Germinal center (tissue), 1 donor: ENCODE measurements at regions not wholly inside any gene's neighbourhood (a gene's known extent, or its start where the extent isn't known, plus 50 kb on each side); places are given as distances from the start of the nearest gene placed in this dataset.
"Not testable (repeated sequence)": the region's sequence is repeated elsewhere in the genome, so short reads cannot be mapped to it uniquely, and the experiment has no call there.

Source experiments
- DNase-seq: peaks from one replicate; pipeline ENCODE4 v3.0.0; 2012; ENCODE audit warnings: mixed read lengths, low spot score

DNA sequence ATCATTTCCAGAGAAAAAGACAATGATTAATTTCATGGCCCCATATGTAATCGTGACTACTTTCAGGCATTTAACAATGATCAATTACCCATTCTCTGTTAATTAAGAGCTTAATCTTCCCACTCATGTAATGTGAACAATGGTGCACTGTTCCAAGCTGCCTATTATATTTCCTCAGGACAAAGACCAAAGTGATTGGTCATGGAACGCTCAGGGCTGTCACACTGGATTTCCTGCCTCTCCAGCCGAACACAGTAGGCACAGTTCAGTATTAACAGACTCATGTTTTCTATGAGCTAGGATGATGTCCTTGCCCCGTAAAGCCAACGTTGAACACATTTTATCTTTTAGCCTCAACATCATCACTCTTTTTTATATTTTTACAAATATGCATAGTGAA lies 142.7 kb upstream of the FZD8 start:
- no peak for DNase-seq

DNA sequence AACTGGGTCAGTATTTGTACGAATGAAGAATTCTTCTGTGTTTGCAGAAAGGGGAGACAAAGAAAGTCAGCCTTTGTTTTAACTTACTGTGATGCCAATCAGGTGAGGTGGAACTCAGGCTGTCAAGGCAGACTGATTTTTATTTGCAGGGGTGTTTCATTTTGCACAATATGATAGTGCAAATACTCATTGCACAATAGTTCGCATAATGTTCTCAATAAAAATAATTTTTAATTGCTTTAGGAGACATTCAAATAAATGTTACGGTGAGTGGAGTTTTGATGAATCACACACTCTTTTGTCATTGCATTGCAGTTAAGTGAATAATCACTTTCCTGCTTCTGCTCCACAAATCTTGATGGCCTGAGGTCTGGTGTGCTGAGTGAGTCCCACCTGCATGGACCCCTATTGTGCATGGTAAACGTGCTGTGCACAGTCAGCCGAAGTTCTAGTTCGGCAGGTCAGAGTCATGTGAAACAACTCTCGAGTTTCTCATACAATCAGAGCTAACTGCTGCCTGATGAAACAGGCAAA lies 141.3 kb upstream of the FZD8 start:
- no peak for DNase-seq

DNA sequence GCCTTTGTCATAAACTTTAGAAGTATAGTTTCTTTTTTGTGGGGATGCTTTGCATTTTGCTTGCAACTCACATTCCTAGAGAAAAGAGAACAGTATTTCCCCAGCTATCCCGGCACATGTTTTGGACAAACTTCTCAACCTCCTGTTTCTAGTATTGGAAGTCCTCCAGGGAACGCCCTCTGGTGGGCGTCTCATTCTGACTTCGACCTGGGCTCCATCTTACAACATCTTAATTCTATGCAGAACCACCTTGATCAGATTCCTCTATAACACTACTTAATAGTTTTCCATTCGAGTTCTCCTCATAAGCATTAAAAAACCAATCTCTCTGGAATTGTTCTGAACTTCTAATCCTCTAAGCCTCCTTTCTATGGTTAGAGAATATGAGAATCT lies 139.5 kb upstream of the FZD8 start:
- no peak for DNase-seq

DNA sequence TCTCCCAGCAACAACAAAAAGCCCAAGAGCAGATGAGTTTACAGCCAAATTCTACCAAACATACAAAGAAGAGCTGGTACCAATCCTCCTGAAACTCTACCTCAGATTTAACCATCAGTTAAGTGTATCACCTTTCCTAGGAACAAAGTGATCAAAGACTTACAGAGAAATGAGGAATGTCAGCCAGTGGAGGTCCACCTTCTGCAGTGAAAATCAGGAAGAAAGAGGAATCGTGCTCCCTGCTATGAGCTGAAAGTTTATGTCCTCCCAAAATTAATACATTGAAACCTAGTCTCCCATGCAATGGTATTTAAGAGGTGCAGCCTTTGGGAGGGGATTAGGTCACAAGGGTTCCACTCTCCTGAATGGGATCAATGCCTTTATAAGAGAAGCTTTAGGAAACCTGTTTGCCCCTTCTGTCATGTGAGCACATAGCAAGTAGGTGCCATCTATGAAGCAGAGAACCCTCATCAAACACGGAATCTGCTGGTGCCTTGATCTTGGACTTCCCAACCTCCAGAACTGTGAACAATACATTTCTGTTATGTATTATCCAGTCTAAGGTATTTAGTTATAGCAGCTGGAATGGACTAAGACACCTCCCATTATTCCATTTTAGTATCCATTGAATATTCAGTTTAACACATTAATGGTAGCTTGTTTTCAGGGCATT lies 139.0 kb upstream of the FZD8 start:
- no peak for DNase-seq

DNA sequence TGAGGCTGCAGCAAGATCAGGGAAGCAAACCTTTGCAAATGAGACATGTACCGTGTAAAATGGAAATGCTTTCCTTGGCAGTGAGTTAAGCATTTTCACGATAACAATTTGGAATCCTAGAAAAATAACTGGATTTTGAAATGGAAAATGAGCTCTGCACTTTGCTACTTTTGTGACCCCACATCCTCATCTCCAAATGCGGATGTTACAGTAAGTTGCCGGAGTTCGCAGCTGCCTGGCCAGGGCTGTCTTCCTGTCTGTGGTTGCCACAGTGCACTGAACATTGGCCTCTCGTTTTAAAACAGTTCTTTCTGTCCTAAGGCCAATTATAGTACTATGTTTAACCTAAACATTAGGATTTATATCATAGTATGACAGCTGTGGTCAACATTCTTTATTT lies 136.2 kb upstream of the FZD8 start:
- DNase-seq = no peak

DNA sequence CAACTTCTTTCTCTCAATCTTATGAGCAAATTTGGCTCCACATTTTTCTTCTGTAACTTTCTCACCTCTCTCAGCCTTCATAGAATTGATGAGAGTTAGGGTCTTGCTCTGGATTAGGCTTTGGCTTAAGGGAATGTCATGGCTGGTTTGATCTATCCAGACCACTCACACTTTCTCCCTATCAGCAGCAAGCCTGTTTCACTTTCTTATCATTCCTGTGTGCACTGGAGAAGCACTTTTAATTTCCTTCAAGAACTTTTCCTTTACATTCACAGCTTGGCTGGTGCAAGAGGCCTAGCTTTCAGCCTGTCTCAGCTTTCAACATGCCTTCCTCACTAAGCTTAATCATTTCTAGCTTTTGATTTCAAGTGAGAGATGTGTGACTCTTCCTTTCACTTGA lies 134.5 kb upstream of the FZD8 start:
- not testable (repeated sequence) for DNase-seq

DNA sequence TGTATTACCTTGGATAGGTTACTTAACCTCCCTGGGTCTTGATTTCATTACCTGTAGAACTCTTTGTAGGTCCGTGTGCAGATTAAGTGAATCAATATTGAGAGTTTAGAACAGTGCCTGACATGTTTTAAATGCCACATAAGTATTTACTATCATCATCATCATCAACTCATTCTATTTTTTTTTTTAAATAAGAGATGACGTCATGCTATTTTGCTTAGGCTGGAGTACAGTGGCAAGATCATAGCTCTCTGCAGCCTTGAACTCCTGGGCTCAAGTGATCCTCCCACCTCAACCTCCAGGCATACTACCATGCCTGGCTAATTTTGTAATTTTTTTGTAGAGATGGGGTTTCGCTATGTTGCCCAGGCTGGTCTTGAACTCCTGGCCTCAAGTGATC lies 132.0 kb upstream of the FZD8 start:
- no peak for DNase-seq

DNA sequence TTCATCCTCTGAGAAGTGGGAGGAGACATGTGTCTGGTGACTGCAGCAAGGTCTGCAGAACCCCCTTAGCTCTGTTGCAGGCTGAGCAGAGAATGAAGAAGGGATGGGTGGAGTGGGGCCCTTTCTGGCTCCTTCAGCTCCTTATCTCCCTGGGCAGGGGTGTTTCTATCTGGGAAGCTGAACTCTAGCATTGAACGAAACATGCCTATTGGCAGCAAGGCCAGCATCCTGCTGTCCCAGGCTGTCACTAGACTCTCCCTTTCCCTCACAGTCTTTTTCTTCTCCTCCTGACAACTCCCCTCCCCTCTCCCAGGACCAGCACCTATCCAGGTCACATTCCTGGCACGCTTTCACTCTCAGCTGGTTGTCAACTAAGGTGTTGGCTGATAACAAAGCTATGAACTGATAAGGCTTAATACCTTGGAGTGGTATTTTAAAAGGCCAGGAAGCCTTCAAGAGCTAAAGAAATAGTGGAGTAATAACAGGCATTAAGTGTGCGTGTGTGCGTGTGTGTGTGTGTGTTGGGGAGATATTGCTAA lies 128.8 kb upstream of the FZD8 start:
- DNase-seq = no peak

DNA sequence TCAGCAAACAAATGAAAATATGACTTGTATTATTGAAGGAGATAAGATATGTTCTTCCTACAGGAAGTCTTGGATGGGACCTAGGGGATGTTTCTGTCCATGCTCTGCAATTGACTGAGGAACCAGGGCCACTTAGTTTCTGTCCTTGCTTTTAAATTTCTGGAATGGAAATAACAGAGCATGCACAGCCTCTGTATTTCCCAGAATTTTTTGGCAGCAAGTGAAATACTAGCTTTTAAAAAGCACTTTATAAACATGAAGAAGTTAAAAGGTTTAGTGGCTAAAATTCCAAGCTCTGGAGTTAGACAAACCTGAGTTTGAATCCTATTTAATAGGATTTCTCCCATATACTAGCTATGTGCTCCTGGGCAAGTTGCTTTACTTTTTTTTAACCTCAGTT lies 127.7 kb upstream of the FZD8 start:
- DNase-seq = no peak

DNA sequence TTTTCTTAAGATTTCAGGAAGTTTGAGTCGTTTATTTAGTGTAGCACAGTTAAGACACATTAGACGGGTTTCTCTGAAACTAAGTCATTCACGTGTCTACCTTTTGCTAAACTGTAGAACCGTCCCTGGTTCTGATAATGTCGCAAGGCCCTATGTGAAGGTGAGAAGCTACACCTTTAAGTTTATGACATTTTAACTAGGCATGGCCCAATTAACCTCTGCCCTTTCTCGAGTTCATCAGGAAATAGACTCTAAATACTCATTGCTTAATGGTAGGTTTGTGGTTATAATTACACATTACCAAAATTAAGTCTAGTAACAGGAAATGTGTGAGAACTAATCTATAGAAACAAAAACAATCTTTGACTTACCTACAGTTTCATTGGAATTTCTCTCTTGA lies 126.6 kb upstream of the FZD8 start:
- no peak for DNase-seq

DNA sequence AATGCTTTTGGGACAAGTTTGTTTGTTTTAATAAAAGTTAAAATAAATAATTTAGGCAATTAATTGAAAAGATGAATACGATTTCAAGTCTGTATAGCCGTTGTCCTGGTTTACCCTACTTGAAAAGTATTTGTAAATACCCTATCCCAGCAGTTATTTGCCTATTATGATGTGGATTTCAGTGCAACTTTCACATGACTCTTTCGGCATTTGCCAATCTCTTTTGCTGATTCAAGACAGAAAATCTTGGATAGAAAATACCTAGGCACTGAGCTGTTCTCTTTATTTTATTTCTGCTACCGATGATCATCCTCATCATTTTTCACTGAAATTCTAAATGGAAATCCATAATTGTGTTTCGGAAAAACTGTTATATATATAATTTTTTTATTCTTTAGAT lies 125.9 kb upstream of the FZD8 start:
- DNase-seq = no peak

DNA sequence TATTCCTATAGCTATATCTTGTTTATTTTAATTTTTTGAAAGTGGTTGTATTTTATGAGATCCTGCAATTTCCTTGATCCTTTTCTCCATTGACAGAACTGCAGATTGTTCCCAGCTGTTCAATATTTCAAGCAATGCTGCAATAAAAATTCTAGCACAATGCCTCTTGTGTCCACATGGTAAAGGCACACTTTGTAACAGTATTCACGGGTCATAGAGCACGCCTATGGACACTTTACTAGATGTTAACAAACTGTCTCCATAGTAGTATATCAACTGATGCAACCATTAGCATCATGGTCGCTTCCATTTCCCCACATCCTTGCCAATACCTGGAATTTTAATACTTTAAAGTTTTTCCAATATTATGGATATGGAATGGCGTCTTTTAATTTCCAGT lies 123.9 kb upstream of the FZD8 start:
- DNase-seq = no peak

DNA sequence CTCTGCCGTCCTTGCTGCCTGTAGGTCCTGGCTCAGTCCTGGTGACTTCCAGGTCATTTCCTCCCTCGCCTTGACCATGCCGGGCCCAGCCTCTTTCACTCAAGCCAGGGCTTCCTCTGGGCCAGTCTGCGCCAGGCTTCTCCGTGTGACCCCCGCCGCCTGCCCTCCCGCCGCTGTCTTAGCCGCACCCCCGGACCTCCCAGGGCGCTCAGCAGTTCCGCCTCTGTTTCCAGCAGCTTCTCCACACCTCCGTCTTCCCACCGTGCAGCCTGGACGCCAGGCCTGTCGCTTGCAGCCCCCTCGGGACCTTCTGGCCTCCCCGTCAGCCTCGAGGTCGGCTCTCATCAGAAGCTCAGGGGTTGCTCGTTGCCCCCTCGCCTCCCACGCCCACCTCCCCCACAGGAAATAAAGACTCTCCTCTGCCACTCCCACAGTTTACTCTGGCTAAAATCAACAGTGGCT lies 123.0 kb upstream of the FZD8 start:
- no peak for DNase-seq

DNA sequence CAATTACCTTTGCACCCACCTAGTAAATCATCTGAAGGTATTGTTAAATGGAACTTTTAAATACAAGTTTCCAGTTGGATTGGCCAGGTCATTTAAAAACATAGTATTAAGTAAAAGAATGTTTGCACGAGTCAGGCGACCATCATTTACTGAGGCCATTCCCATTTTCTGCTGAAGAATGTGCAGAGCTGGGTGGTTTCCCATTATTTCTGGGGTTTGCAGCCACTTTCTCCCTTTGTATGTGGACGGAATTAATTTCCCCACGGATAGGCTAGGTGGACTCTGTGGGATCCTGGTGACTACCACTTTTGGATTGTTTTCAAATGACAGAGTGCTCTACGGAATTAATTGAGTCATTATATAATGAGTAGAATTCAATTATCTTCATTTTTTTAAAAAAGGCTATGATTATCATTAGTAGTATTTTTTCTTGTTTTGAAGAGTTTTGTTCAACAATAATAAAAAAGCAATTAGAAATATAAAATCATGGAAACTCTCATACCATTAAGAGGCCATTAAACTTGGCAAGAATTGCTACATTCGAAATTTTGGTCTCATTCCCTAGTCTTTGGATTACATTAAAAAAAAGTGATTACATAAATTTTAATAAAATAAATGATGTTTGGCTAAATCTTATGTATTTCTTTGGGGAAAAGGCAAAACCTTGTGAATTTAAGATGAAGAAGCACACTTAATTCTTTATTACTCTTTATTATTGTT lies 120.4 kb upstream of the FZD8 start:
- no peak for DNase-seq

DNA sequence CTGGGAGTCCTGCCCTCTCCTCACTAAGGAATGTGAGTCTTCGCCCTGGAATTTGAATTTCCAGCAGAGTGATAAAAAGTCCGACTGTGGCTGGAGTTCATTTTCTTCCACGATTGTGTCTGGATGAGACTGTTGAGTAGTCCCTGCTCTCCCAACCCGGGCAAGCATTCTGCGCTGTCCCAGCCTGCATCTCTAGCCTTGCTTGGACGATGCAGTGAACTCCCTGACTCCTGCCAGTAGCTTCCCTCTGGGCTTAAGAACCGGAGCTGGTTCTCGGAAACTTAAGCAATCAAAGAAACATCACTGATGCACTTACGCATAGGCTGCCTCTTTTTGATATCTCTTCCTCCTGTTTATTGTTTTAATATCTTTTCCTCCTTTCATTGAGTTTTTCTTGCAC lies 116.0 kb upstream of the FZD8 start:
- no peak for DNase-seq

DNA sequence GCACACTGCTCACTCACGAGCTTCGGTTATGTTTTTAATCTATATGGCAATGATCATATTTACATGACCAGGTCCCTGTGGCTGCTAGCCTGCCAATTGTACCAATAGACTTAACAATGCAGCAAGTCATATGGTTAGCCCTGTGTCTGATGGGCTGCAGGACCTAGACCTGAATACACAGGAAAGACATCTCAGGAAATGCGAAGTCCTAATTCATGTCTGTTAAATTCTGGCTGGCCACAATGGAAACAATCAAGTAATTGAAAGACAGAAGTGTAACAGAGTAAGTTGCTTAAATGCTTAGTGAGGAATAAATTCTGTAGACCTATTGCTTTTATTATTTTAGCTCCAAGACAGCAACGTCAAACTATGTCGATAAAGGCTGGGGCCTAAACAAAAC lies 112.4 kb upstream of the FZD8 start:
- DNase-seq = no peak

DNA sequence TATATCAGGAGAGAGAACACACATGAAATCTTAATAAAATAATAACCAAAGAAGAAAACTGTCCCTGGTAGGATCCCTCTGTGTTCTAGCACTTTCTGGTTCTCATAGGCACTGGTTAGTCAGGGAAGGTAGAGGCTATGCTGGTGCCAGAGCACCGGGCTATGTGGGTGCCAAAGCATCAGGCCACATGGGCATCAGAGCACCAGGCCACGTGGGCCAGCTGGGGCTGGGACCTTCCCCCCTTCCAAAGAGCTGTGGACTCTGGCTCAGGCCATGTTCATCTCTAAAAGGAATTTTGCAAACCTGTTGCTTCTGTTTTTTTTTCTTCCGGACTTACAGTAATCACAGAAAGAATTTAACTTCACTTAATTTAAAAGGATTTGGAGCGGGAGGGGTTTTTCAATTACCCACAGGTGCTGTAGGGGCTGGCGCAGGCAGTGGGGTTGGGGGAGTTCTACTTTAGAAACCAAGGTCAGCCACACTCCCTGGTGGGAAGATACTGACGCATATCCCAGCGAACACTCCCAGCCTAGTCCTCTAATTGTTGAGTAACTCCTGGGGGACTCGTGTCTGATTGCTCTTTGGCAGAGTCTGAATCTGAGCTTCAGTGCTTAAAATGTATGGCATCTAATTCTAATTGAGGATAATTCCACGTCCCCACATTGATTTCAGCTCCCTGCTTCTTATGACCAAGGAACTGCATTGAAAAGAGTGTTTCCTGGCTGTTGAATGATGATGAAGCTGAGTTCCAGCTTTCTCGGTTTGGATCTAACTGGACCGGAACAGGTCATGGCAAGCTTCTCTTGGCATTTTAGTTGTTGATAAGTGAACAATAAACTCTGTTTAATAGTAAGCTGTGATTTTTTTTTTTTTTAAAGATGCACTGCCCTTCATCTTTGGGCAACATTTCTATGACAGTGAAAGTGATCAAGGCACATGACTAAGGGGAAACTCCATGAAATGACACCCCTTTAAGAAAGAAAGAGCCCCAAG lies 110.7 kb upstream of the FZD8 start:
- DNase-seq = no peak

DNA sequence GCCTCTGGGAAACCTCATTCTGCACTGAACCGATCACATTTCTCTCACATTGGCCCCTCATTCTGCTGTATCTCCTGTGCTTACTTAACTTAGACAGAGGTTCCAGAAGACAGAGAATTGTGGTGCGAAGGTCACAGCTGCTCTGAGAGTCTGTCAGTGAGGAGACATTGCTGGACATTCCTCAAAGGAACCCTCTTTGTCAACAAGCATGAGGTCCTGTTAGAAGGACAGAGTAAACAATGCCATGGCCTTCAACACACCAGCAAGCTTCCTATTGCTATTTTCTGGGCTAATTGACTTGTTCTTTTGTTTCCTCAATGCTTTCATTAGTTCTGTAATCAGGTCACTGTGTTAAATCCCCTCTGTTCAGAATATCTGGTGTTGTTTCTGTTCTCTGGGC lies 109.3 kb upstream of the FZD8 start:
- no peak for DNase-seq

DNA sequence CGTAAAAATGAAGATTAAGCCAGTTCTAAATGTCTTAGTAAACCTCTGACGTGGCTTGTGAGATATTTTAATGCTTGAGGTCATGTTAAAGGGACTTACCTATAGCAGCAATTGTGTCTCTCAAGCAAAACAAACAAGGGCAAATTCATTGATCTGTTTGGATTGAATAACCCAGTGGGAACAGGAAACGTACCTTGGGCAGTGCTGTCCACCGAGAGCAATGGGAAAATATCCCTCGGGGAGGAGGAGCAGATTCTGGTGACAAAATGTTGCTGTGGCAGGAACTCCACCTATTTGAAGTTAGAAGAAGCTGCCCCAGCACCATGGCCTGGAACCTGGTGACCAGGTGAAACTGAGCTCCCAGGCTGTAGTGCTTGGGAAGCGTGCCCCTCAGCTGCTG lies 107.1 kb upstream of the FZD8 start:
- no peak for DNase-seq

DNA sequence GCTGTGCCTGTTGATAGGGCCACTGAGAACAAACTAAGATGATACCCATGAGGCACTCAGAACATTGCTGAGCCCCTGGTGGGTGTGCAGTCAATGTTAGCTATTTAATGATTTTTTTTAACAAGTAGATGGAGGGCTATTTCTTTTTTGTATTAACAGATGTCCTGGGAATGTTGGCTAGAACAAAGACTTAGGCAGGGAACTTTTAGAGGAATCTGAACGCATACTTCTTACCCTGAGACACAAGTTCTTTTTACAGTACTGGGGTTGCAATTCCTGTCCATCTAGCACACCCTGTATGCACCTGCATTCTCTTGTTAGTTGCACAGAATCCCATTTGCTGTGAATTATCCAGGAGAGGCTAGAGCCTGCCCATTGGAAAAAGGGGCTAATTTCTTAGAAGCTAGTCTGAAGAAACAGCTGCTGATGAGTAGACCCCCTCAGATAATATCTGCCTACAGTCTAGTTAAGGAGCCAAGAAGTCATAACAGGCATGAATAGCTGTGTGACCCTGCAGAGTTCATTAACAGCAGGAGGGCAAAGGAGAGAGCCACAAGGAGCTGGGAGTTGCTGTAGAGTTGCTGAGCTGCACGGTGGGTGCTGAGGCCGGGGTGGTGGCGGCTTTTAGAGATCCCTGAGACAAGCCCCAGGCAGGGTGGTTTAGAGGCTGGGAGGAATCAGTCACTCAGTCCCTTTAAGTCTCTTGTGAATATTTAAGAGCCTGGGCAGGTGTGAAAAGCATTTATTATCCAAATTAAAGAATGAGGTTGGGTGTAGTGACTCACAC lies 103.7 kb upstream of the FZD8 start:
- DNase-seq = no peak

DNA sequence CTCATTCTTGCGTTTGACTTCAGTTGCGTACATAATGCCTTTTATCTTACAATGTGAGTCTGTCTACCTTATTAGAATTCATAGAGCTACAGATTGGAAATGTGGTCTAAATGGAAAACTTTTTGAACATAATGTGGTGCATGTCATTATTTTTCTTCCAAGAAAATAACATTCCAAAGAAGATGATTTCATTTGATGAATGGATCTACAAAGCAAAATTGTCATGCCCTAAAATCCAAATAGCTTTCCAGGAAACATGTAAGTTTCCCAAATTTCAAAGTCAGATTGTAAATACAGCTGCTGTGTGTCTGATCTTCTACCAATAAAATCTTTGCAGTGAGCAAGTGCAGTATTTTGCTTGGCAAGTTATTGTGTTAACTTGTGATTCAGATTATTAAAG lies 101.8 kb upstream of the FZD8 start:
- DNase-seq = no peak
